HG02973 (cell line): ENCODE measurements at regions not wholly inside any gene's neighbourhood (a gene's known extent, or its start where the extent isn't known, plus 50 kb on each side); places are given as distances from the start of the nearest gene placed in this dataset.
"Not testable (repeated sequence)": the region's sequence is repeated elsewhere in the genome, so short reads cannot be mapped to it uniquely, and the experiment has no call there.

ENCODE experiments used
- ATAC-seq: cut with Tn5 transposase; IDR thresholded peaks from one replicate; pipeline ENCODE4 v1.9.1; 2021; ENCODE audit warnings: moderate library complexity; ENCODE audit not compliant: unreplicated experiment

GRCh38 chr11:49499117-49499516 is 290.7 kb upstream of the FOLH1 start:
- ATAC-seq = no peak

GRCh38 chr11:49505231-49505630 is 296.8 kb upstream of the FOLH1 start:
- ATAC-seq = no peak

- ATAC-seq = peak; percentile 93
Measured at GRCh38 chr11:49526240-49526829, 317.9 kb upstream of the FOLH1 start.

- ATAC-seq = no peak
Measured at GRCh38 chr11:49533204-49533603, 324.8 kb upstream of the FOLH1 start.

GRCh38 chr11:49538927-49539326 is 330.5 kb upstream of the FOLH1 start:
- not testable (repeated sequence) for ATAC-seq

GRCh38 chr11:49558261-49558847 is 350.0 kb upstream of the FOLH1 start:
- ATAC-seq = not testable (repeated sequence)

- ATAC-seq = not testable (repeated sequence)
Measured at GRCh38 chr11:49560593-49560992, 352.2 kb upstream of the FOLH1 start.

- not testable (repeated sequence) for ATAC-seq
Measured at GRCh38 chr11:49561240-49561880, 353.0 kb upstream of the FOLH1 start.

- not testable (repeated sequence) for ATAC-seq
Measured at GRCh38 chr11:49562262-49562661, 353.9 kb upstream of the FOLH1 start.

- ATAC-seq = not testable (repeated sequence)
Measured at GRCh38 chr11:49579492-49579891, 371.1 kb upstream of the FOLH1 start.

- ATAC-seq = not testable (repeated sequence)
Measured at GRCh38 chr11:49585495-49585894, 366.7 kb upstream of the OR4C13 start.

- not testable (repeated sequence) for ATAC-seq
Measured at GRCh38 chr11:49608892-49609291, 343.3 kb upstream of the OR4C13 start.

GRCh38 chr11:49623872-49624271 is 328.3 kb upstream of the OR4C13 start:
- ATAC-seq = not testable (repeated sequence)

- not testable (repeated sequence) for ATAC-seq
Measured at GRCh38 chr11:49670705-49671104, 281.5 kb upstream of the OR4C13 start.

- not testable (repeated sequence) for ATAC-seq
Measured at GRCh38 chr11:49702121-49702520, 250.1 kb upstream of the OR4C13 start.

GRCh38 chr11:49750447-49750846 is 201.7 kb upstream of the OR4C13 start:
- ATAC-seq = not testable (repeated sequence)

- ATAC-seq = not testable (repeated sequence)
Measured at GRCh38 chr11:49750960-49751359, 201.2 kb upstream of the OR4C13 start.

GRCh38 chr11:49780791-49781190 is 171.4 kb upstream of the OR4C13 start:
- not testable (repeated sequence) for ATAC-seq

GRCh38 chr11:49782000-49782399 is 170.2 kb upstream of the OR4C13 start:
- not testable (repeated sequence) for ATAC-seq

GRCh38 chr11:49783841-49784240 is 168.3 kb upstream of the OR4C13 start:
- not testable (repeated sequence) for ATAC-seq

- ATAC-seq = not testable (repeated sequence)
Measured at GRCh38 chr11:49789787-49790186, 162.4 kb upstream of the OR4C13 start.

- not testable (repeated sequence) for ATAC-seq
Measured at GRCh38 chr11:49798206-49798837, 153.9 kb upstream of the OR4C13 start.
